Thoracic aorta (tissue), 2 donors: ENCODE measurements at regions not wholly inside any gene's neighbourhood (a gene's known extent, or its start where the extent isn't known, plus 50 kb on each side); places are given as distances from the start of the nearest gene placed in this dataset.

Experiments
- ATAC-seq: fragments of 150-250 bp; one replicate; pipeline ENCODE4 v1.8.0; 2017; ENCODE audit warnings: low read depth; ENCODE audit not compliant: insufficient number of reproducible peaks, low FRiP score
- DNase-seq: peaks from one replicate; pipeline ENCODE4 v3.0.0-alpha.2; 2020; ENCODE audit warnings: low spot score
- H3K27ac ChIP-seq, 2 donors: fragments of 200-600 bp; sonication (generic); 1 replicate in 1 of 2; 2 replicates in 1 of 2; pipeline ENCODE4 v1.5.1; 2016; ENCODE audit warnings: mild to moderate bottlenecking in 2 of 2, moderate library complexity in 2 of 2
- H3K27me3 ChIP-seq: fragments of 200-600 bp; sonication (generic); replicated peaks from 2 replicates; pipeline ENCODE4 v1.6.0; 2016; ENCODE audit warnings: mild to moderate bottlenecking; ENCODE audit not compliant: insufficient read depth
- H3K36me3 ChIP-seq: fragments of 200-600 bp; sonication (generic); one replicate; pipeline ENCODE4 v1.5.1; 2016
- H3K4me1 ChIP-seq, 2 donors: fragments of 200-600 bp; sonication (generic); 1 replicate in 1 of 2; 2 replicates in 1 of 2; pipeline versions ENCODE4 v1.5.1 to v1.6.0; 2016; ENCODE audit warnings: low read depth in 2 of 2, mild to moderate bottlenecking in 1 of 2; ENCODE audit not compliant: control insufficient read depth in 1 of 2
- H3K4me3 ChIP-seq: fragments of 200-600 bp; sonication (generic); 2 replicates; pipeline ENCODE4 v1.5.1; 2016; ENCODE audit warnings: mild to moderate bottlenecking
- H3K9me3 ChIP-seq: fragments of 200-600 bp; sonication (generic); 2 replicates; pipeline ENCODE4 v1.5.1; 2016
- TF ChIP-seq, protein P1 (sequence below): fragments of 200-600 bp; sonication (generic); IDR thresholded peaks from one replicate; pipeline ENCODE4 v1.5.1; 2019; ENCODE audit warnings: antibody characterized with exemption

DNA sequence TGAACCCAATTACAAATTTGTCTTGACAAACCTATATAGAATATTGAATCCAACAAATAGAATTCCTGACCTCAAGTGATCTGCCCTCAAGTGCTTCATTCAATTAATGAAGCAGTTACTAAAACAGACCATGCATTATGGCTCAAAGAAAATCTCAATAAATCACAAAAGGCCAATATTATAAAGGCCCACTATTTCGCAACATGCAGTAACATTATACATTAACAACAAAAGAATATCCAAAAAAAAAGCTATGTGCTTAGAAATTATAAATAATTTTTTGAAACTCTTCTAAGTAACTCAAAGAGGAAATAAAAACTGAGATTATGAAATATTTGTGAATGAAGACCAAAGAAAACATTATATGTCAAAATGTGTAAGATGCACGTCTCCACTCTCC lies 177.7 kb downstream of the ZNF674 start:
- TF ChIP-seq, protein P1, sequence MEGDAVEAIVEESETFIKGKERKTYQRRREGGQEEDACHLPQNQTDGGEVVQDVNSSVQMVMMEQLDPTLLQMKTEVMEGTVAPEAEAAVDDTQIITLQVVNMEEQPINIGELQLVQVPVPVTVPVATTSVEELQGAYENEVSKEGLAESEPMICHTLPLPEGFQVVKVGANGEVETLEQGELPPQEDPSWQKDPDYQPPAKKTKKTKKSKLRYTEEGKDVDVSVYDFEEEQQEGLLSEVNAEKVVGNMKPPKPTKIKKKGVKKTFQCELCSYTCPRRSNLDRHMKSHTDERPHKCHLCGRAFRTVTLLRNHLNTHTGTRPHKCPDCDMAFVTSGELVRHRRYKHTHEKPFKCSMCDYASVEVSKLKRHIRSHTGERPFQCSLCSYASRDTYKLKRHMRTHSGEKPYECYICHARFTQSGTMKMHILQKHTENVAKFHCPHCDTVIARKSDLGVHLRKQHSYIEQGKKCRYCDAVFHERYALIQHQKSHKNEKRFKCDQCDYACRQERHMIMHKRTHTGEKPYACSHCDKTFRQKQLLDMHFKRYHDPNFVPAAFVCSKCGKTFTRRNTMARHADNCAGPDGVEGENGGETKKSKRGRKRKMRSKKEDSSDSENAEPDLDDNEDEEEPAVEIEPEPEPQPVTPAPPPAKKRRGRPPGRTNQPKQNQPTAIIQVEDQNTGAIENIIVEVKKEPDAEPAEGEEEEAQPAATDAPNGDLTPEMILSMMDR = no peak
- no peaks in the 10 kb centered on the region for H3K9me3 ChIP-seq
- ATAC-seq (no peak), DNase-seq (no peak)
- no peak overlapping the region for H3K4me3 ChIP-seq
- H3K36me3 ChIP-seq = no peaks in the 10 kb centered on the region
- no peaks in the 10 kb centered on the region for H3K4me1 ChIP-seq
- H3K27ac ChIP-seq = no peak overlapping the region
- H3K27me3 ChIP-seq = no peaks in the 10 kb centered on the region

- Histone ChIP-seq H3K4me3 (no peak overlapping the region), H3K36me3 (no peaks in the 10 kb centered on the region), H3K9me3 (no peaks in the 10 kb centered on the region), H3K4me1 (no peaks in the 10 kb centered on the region), H3K27me3 (no peaks in the 10 kb centered on the region), H3K27ac (no peak overlapping the region)
- no peak for DNase-seq
- TF ChIP-seq, protein P1 = no peak
- ATAC-seq = no peak
These were observed 178.6 kb downstream of the ZNF674 start for GRCh38 chrX:46366381-46367207.

DNA sequence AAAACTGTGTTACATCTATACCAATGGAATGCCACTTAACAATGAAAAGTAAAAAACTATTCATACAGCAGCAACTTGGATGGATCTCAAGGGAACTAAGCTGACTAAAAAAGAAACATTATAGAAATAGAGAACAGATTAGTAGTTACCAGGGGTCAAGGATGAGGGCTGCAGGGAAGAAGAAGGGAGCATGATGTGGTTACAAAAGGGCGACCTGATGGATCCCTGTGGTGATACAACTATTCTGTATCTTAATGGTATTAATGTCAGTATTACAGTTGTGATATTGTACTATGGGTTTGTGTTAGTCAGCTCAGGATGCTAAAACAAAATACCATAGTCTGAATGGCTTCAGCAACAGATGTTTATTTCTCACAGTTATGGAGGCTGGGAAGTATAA lies 190.7 kb downstream of the ZNF674 start:
- TF ChIP-seq, protein P1 = no peak
- Histone ChIP-seq H3K27ac (no peak overlapping the region), H3K4me1 (no peaks in the 10 kb centered on the region), H3K4me3 (no peak overlapping the region), H3K27me3 (no peaks in the 10 kb centered on the region), H3K9me3 (no peaks in the 10 kb centered on the region), H3K36me3 (no peaks in the 10 kb centered on the region)
- DNase-seq (no peak), ATAC-seq (no peak)

DNA sequence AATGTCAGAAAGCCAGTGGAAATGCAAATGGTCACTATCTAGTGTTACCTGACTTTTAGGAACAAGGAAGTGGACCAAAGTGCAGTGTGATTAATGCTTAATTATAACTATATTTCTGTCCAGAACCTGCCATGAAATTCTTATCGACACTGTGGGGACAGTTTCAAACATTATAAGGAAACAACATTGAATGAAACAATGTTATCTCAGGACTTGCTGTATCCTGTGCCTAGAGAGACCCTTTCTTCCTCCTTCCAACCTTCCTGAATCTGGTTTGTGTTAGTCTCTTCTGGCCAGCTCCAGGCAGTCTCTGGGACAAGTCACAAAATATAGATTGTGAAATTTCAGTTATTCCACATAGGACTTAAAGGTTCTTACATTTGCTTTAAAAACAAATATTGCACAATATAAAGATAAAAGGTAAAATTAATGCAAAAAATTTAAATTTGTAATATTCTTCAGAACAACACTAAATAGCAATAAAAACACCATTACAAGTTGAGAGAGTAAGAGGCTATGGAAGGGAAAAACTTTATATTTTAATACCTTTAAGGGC lies 203.4 kb downstream of the ZNF674 start:
- Histone ChIP-seq H3K4me3 (no peak overlapping the region), H3K36me3 (no peaks in the 10 kb centered on the region), H3K4me1 (no peaks in the 10 kb centered on the region), H3K9me3 (no peaks in the 10 kb centered on the region), H3K27me3 (no peaks in the 10 kb centered on the region), H3K27ac (no peak overlapping the region)
- DNase-seq = no peak
- TF ChIP-seq, protein P1 = no peak
- ATAC-seq = no peak

DNA sequence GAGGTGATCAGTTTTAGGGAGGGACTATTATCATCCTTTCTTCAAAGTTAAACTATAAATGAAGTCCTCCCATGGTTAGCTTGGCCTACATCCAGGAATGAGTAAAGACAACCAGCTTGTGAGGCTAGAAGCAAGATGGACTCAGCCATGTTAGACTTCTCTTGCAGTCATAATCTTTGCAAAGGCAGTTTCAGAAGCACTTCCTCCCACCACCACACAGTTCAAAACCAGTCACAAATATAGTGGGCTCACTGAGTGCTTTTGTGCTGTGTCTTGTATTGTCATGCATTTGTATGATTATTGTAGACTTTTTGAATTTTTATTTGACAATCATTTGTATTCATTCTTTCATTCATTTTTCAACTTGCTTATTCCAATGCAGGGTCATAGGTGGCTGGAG lies 204.5 kb downstream of the ZNF674 start:
- H3K4me1 ChIP-seq = no peaks in the 10 kb centered on the region
- DNase-seq = no peak
- no peak for ATAC-seq
- H3K9me3 ChIP-seq = no peaks in the 10 kb centered on the region
- H3K27me3 ChIP-seq = no peaks in the 10 kb centered on the region
- no peak overlapping the region for H3K27ac ChIP-seq
- H3K36me3 ChIP-seq = no peaks in the 10 kb centered on the region
- TF ChIP-seq, protein P1 = no peak
- H3K4me3 ChIP-seq = no peak overlapping the region
